DMS53 treated with DMSO at 0.1 percent for 48 hours (cell line): ENCODE measurements at regions not wholly inside any gene's neighbourhood (a gene's known extent, or its start where the extent isn't known, plus 50 kb on each side); places are given as distances from the start of the nearest gene placed in this dataset.
"Not testable (repeated sequence)": the region's sequence is repeated elsewhere in the genome, so short reads cannot be mapped to it uniquely, and the experiment has no call there.

ENCODE experiments used
- DNase-seq: peaks from one replicate; lab custom pipeline; 2025; ENCODE audit not compliant: unreplicated experiment; lab: John Stamatoyannopoulos, UW

DNA sequence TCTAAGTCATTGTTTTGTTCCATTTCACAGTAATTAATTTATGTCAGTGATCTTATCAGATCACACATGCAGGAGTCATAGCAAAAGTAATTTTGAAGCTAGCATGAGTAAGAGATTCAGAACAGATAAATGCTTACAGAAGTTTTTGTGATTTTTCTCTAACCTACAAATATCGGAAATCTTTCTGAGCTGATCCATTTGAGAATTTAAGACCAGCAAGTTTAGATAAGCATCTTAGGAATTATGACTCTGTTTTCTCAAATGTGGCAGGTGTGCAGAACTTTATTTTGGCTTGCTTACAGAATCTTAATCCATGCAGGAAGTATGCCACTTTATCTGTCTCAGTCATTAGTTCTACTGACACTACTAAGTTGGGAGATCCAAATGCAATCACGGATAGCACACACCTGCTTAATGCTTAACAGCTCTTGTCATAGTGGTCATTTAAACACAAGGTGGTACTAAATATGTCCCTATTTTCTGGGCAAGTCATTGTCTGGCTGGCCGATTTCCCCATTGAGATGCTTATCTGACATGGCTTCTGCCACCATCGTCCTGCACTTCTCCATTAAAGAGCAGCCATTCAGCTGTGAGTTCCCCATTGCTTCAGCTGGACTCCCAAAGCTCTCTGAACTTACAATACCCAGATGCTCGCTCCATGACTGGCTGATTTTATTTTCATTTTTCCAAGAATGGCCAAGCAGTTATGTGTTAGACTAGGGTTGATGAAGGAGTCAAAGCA, 305.4 kb upstream of the NUDT12 start:
- DNase-seq: no peak

DNA sequence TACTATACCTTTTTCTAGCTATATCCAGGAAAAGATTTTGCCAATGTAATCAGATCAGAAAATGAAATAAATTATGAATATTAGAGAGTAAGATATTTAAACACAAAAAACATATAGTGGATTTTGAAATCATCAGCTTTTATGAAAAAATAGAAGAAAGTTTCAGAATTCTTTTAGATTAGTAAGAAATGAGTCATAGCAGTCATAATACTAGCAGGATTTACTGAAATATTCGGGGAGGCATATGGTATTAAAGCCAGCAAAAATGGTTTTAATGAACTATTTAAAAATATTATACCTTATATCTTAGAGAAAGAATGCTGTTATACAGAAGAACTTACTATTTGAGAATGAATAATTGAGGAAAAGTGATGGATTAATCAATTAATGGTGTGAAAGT, 303.6 kb upstream of the NUDT12 start:
- DNase-seq: no peak

DNA sequence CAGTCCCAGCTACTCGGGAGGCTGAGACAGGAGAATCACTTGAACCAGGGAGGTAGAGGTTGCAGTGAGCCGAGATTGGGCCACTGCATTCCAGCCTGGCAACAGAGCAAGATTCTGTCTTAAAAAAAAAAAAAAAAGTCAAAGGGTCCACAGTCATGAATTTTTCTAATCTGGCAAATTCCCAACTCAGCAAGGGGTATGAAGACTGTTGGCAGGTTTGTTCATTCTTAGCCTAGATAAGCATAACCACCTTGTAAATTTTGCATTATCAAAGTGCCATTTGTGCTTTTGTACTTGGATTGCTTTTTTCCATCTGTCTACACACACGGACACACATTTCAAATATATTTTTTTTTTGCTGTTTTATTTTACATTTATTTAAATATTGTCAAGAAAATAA, 299.8 kb upstream of the NUDT12 start:
- DNase-seq: no peak

DNA sequence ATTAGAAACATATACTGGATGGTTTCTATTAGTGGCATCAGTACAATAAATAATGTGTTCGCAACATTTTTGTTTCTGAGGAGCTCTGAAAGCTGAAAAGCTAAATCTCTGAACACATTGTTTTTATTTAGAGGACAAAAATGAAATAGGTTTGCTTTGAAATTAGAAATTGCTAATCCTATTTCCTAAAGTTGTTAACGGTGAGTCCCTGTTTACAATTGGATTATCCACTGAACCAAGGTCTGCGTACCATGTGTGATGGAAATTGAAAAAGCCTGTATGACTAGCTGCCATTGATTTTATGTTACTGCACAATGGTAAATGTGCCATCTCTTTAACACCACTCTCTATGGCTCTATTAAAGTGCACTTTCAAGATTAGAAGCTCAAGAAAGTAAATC, 297.7 kb upstream of the NUDT12 start:
- DNase-seq: no peak

DNA sequence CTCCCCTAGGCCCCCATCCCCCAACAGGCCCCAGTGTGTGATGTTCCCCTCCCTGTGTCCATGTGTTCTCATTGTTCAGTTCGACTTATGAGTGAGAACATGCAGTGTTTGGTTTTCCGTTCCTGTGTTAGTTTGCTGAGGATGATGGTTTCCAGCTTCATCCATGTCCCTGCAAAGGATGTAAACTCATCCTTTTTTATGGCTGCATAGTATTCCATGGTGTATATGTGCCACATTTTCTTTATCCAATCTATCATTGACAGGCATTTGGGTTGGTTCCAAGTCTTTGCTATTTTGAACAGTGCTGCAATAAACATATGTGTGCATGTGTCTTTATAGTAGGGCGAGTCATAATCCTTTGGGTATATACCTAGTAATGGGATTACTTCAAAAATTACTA, 295.8 kb upstream of the NUDT12 start:
- DNase-seq: not testable (repeated sequence)

DNA sequence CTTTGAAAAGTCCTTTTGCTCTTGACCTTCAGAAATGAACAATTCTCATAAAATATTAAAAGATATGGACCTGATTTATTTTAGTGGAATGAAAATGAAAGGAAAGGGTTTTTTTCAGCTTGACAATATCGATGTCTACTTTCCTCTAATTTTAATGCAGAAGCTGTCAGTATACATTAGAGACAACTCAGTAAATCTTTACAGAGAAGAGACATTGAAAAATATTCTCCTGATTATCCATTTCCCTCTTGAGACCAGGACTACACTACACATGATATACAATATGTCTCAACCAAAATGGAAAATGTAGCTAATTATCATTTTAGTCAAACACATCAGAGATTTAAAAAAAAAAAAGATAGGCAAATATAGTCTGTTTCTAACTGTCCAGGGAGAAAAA, 288.5 kb upstream of the NUDT12 start:
- no peak for DNase-seq

DNA sequence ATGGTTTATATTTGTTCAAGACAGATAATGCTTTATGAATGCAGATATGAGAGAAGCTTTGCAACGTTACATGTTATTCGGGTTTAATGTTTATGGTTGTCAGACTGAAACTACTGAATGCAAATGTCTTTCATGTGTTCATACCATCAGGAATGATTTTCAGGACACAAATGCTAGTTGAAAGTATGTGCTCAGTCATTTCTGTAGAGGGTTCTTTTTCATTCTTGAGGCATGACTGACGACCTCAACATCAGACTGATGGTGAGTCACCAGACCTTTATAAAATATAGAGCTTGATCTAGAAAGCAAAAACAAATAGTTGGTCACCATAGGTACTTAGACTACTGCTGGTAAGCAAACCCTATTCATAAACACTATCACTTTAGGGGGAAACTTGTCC, 287.3 kb upstream of the NUDT12 start:
- DNase-seq: peak; percentile 15

DNA sequence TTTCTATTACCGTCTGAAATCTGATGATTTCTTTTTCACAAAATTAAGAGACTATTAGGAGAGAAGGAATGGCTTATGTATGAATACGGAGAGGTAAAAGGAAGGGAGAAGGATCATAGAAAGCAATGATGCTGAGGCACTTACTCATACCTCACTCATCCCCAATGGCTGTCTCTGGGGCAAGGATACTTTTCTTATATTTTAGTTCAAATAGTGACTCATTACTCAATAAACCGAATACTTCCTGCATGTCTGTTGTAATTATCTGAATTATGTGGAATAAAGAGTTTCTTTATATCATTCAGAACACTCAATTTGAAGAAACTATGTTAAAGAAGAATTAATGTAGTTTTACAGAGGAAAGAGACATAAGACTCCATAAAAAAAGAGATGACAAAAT, 284.5 kb upstream of the NUDT12 start:
- DNase-seq: no peak

DNA sequence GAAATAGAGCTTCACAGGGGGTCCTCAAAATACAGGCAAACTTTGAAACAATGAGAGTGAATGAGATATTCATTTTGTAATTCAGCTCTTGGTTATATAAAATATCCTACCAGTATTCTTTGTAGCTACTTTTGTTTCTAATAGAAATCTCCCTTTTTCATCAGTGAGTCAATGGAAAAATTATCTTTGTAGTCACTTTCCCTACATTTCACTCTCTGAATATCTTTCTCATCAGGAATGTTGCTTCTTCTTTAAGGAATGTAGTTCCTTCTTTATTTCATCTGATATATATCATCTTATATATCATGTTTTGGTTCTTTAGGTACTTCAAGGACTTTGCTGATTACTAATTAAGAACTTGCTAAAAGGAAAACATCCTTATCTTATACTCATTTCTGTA, 280.3 kb upstream of the NUDT12 start:
- DNase-seq: no peak

DNA sequence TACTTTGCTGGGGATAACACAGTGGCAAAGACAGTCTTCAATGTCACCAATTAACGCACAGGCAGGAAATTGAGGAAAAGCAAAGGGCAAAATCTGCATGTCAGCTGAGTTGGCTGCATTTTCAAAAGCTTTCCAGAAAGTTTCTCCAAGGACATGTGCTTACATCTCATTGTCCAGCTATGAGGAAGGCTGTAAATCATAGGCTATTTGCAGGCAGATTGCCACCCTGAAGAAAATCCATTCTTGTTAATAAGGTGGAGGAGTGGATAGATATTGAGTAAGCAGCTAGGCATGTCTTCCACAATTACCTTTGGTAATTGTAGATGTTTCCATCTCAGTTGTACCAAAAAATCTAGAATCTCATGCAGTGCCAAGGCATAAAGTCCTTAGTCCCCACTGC, 278.0 kb upstream of the NUDT12 start:
- no peak for DNase-seq

DNA sequence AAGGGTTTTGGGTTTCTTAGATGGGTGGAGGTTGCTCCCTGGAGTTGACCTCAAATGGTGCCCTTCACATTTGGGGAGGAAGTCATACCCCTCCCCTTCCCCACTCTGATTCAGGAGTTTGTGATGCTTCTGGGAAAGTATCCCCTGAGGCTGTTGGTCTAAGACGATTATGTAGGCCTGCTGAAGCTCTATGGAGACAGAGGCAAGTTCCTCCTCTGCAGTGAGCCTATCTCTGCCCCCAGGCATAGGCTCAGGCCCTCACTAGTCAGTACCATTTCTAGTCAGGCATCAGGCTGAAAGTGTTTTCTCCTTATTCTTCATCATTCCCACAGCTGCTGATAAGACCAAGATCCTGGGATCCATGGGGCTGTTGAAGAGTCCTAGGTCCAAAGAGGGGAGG, 271.6 kb upstream of the NUDT12 start:
- DNase-seq: no peak

DNA sequence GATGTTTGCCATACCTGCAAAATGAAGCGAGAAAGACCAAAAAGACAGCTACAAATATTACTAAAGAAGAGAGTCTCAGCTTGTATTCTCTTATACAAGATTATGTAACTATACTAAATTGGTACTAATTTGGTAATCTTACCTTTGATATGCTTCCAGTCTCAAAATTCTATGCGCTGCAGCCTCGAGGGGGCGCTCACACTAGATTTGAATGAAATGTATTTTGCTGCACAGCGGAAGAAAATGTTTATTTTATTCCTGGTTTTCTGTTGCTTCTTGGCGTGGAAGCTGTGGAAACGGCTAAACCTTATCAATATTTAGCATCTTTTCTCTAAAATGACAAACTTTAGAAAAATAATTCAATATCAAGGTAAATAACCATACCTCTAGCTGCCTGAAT, 267.0 kb upstream of the NUDT12 start:
- DNase-seq: no peak

DNA sequence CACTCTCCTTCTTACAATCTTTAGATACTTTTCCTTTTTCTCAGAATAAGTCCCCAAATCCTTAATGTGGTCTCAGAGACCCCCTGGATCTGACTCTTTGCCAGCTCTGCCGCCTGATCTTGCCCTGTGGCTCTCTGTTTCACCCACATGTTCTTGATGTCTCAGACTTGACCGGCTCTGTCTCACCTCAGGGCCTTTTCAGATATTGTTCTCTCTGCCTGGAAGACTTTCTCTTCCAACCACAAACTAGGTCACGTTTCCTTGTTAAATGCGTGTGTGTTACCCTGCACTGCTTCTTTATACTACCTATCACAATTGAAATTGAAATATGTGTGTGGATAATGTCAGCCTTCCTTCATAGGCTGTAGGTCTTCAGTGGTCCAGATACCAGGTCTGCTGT, 265.4 kb upstream of the NUDT12 start:
- DNase-seq: no peak

DNA sequence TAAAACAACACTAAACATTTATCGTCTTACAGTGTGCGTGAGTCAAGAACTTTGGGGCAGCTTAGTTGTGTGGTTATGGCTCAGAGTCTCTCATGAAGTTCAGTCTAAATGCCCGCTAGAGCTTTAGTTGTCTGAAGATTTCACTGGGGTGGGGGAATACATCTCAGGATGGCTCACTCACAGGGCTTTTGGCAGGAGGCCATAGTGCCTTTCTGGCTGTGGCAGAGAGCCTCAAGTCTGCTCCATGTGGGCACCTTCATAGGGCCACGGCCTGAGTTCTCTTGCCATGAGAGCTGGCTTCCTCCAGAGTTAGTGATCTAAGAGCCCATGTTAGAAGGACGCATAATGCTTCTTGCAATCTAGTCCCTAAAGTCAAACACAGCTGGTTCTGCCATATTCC, 258.8 kb upstream of the NUDT12 start:
- DNase-seq: no peak

DNA sequence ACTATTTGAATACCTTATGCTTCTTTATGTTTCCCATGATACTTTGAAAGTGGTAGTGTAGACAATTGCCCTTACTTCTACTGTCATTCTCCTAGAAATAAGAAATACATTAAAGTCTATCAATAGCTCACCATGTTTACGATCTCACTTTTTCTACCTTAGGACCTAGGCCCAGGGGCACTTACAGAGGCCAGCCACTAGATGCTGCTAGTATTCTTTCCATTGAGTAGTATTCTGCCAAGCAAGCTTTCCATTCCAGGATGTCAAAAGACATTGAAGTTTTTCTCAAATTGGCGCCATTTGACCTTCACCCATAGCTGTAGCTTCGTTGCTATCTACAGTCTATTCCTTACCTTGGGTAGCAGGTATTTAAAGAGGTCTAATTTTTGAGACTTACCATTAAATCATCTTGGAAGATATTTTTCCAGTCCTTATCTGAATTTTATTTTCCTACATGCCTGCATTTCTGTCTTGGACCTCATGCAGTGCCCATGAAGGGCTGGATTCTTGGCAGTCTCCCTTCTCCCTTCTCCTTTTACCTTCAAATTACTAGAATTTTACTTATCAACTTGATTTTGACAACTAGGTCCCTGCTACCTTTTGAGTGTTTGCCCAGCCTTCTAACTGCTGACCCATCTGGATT, 246.0 kb upstream of the NUDT12 start:
- peak; percentile 77 for DNase-seq

DNA sequence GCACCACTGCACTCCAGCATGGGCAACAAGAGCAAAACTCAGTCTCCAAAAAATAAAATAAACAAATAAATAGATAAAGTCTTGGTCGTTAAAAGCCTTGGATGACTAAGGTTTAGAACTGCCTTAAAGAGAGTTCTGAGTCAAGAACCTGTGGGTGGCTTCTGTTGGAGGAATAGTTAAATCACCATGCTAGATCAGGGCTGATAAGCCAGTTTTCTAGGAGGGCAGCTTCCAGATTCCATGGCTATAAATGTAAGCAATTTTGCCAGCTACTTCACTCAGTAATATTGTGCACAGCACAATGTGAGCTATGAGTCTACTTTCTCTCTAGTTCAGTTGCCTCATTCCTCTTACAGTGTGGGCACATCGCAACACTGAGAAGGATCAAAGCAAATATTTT, 242.1 kb upstream of the NUDT12 start:
- no peak for DNase-seq

DNA sequence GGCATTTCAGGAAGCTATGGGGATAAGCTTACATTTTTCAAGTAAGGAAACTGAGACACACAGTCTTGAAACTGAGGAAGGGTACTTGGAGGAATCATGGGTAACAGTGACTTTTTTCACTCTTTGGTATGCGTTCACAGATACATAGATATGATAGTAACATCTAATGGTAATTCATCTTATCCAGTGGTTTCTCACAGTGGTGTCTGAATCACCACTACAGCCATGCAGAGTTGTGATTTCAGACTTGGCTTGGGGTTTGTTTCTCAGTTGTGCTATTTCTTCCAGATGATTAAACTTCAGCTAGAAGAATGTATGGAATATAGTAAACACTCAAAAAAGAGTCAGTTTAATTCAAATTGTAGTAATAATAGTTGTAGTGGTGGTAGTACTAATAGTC, 239.1 kb upstream of the NUDT12 start:
- no peak for DNase-seq

DNA sequence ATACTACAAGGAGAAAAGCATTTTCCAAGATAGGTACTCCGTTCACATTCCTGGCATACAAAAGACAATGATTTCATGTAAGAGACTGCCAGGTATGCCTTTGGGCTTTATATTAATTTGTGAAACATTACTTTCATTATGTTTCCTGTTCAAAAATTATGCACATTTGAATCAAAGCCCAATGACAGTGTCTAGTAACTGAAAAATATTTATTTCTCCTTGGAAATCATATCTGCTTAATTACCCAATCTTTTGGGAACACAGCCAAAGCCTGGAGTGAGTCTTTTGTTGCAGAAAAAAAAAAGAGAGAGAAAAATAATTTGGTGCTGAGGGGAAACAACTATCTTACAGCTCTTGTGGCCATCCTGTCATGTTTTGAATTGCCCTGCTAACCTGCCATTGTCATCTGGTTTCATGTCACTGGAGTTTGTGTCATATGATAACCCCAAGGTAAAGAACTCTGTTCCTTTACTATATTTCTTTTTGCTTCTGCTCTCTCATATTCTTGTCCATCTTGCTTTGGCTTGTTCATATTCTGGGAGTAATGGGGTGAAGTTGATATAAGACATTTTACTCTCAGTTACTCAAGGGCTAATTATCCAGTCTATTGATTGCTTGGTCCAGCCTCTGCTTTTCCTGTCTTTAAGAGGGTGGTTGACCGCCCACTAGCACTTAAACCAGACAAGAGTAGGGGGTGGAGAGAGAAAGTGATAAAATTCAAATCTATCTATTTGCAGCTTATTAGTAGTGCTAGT, 238.3 kb upstream of the NUDT12 start:
- DNase-seq: no peak

DNA sequence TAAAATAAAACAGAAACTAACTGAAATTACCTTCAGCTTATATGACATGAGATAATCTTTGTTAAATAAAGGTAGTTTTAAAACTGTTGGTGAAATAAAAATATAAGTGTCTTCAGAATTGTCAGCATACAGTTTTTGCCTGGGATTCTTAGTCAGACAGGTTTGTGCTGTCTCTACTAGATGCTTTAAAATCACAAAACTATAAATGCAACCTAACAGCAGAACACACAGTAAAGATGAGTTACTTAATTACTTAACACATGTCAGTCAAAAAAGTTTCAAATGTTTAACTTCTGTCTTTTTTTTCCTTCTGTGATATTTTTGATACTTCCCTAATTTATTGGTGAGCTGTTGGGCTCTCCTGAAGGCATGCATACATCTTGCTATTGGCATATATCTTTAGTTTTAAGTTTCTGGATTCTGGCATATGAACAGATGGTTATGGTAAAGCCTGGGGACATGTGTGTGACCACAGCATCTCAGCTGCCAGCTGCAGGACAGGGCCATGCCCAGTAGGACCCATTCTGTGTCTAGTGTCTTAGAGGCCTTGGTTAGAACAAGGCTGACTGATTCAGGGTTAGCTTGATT, 231.1 kb upstream of the NUDT12 start:
- DNase-seq: no peak

DNA sequence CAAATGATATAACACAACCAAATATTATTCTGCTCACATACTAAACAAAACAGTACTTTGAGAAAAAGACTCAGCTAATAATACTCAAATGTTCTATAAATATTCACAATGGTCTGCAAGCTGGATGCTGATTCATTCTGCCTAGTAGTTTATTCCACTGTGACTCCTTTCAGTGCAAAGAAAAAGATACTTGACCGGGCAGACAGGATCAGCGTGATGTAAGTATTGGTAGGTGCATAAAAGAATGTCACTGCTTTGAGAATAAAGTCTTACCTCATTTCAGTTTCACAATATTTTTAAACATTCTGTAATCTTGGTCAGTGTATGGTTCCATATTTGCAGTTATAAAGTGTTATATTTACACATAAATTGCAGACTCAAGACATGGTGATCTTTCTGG, 223.0 kb upstream of the NUDT12 start:
- no peak for DNase-seq

DNA sequence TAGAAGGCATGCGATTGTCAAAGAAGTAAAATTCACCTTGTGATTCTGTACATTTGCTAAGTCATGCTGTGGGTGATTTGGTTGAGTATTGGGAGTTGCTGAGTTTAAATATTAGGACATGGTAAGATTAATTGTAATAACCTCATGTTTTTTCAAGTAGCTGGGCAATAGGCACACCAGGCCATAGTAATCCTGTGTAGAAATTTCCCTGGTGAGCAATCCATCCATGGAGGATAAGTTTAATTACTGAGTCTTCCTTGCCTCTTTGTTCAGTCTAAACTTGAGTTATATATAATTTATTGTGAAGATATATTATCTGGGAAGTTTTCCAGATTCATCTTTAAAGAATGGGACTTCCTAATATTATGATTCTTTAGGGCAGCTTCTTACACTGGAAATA, 221.1 kb upstream of the NUDT12 start:
- DNase-seq: no peak

DNA sequence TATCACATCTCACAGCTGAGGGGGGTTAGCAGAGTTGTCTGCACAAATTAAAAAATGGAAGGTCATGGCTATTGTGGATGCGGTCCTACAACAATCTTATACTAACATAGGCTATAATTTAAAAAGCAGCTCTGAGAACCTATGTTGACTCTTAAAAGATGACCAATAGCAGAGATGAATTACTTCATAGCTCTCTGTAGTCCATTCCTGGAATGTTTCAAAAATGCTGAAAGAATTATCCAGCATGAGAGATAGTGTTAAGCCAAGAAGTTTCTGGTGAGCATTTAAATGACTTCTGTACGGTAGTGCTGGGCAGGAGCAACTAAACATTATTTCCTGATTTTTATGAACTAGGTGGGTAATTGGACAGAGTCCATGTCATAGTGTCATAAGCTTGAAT, 218.2 kb upstream of the NUDT12 start:
- no peak for DNase-seq
